Fibroblast of villous mesenchyme (primary cell): ENCODE measurements at regions not wholly inside any gene's neighbourhood (a gene's known extent, or its start where the extent isn't known, plus 50 kb on each side); places are given as distances from the start of the nearest gene placed in this dataset.
"Not testable (repeated sequence)": the region's sequence is repeated elsewhere in the genome, so short reads cannot be mapped to it uniquely, and the experiment has no call there.

ENCODE experiments used
- DNase-seq: peaks from one replicate; pipeline ENCODE4 v3.0.0-alpha.2; 2010; ENCODE audit warnings: low read depth
- H3K4me3 ChIP-seq: 2 replicates; pipeline ENCODE4 v1.5.1; 2011; ENCODE audit warnings: low read depth, mild to moderate bottlenecking, low read length
- TF ChIP-seq, protein P1 (sequence below): IDR thresholded peaks from 2 replicates; pipeline ENCODE4 v1.5.1; 2012; ENCODE audit warnings: low read depth, mild to moderate bottlenecking, low read length; ENCODE audit not compliant: insufficient read depth

DNA sequence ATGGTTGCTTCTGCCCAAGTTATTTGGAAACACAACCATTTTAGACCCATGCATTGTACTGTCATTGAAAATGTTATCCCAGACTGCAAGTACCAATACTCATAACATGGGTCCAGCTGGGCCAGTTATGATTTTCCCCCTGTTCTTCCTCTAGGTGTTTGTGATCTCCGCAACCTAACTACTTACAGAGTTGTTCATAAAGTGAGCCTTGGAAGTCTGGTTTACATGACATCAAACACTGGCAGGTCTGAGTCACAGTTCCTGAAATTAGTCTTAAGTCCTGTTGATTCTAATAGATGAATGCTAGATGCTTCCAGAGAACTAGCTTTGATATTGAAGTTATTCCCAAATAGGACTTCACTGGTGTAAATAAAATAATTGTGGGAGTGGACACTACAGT lies 487.0 kb downstream of the MED13L start:
- no peak for DNase-seq

DNA sequence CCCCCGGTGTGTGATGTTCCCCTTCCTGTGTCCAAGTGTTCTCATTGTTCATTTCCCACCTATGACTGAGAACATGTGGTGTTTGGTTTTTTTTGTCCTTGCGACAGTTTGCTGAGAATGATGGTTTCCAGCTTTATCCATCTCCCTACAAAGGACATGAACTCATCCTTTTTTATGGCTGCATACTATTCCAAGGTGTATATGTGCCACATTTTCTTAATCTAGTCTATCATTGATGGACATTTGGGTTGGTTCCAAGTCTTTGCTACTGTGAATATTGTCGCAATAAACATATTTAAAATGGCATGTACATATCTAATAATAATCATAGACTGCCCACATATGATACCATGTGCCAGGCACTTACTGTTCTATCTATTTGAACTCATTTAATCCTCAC lies 491.0 kb downstream of the MED13L start:
- not testable (repeated sequence) for DNase-seq, H3K4me3 ChIP-seq

More for the DNA sequence above, 487.0 kb downstream of the MED13L start:
- no peak overlapping the region for H3K4me3 ChIP-seq
- TF ChIP-seq, protein P1, sequence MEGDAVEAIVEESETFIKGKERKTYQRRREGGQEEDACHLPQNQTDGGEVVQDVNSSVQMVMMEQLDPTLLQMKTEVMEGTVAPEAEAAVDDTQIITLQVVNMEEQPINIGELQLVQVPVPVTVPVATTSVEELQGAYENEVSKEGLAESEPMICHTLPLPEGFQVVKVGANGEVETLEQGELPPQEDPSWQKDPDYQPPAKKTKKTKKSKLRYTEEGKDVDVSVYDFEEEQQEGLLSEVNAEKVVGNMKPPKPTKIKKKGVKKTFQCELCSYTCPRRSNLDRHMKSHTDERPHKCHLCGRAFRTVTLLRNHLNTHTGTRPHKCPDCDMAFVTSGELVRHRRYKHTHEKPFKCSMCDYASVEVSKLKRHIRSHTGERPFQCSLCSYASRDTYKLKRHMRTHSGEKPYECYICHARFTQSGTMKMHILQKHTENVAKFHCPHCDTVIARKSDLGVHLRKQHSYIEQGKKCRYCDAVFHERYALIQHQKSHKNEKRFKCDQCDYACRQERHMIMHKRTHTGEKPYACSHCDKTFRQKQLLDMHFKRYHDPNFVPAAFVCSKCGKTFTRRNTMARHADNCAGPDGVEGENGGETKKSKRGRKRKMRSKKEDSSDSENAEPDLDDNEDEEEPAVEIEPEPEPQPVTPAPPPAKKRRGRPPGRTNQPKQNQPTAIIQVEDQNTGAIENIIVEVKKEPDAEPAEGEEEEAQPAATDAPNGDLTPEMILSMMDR, result no peak

DNA sequence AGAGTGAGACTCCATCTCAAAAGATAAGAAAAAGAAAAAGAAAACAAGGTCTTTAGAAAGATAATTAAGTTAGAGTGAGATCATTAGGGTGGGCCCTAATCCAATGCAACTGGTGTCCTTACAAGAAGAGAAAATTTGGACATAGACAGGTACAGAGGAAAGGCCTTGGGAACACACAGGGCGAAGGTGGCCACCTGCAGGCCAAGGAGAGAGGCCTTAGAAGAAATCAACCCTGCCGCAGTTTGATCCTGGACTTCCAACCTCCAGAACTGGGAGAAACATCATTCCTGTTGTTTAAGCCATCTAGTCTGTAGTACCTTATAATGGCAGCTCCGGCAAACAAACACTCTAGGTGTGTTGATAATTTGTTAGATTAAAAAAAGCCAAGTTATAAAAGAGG lies 491.9 kb downstream of the MED13L start:
- H3K4me3 ChIP-seq, result no peak overlapping the region
- TF ChIP-seq, protein P1, result no peak
- no peak for DNase-seq

DNA sequence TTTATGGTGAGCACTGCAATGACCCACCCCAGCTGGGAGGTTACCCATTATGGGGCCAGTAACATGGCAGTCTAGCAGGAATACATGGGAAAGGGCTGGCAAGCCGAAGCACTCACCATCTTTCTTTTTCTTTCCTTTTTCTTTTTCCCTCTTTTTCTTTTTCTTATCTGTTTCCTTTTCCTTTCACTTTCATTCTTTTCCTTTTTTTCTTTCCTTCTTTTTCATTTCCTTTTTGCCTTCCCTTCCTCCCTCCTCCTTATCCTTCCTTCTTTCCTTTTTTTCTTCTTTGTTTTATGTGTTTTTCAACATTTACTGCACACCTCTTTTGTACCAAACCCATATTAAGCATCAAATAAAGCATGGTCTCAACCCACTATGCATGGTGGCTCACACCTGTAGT lies 501.1 kb downstream of the MED13L start:
- TF ChIP-seq, protein P1, result no peak
- DNase-seq, result no peak
- H3K4me3 ChIP-seq, result no peak overlapping the region

DNA sequence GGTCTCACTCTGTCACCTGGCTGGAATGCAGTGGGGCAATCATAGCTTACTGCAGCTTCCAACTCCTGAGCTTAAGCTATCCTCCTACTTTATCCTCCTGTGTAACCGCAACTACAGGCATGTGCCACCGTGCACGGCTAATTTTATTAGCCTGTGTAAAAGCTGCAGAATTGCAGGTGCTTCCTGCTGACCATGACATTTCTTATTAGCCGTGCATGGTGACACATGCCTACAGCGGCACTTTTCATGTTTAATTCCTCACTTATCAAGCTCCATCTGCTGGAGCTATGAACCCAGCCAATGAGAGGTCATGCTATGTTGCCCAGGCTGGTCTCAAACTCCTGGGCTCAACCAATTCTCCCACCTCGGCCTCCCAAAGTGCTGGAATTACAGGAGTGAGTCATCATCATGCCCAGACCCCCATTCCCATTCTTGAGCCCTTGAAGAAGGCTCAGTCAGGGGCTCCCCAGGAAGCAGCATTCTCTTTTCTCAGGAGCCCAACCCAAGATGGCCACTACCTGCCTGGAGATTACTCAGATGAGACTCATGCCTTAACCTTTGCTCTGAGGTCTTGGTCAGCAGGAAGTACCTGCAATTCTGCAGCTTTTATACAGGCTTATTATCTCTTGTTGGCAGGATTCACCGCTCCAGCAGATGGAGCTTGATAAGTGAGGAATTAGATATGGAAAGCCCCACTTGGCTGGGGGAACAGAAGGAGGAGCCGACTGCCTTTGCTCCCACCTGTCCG lies 503.2 kb downstream of the MED13L start:
- TF ChIP-seq, protein P1, result no peak
- H3K4me3 ChIP-seq, result no peak overlapping the region

DNA sequence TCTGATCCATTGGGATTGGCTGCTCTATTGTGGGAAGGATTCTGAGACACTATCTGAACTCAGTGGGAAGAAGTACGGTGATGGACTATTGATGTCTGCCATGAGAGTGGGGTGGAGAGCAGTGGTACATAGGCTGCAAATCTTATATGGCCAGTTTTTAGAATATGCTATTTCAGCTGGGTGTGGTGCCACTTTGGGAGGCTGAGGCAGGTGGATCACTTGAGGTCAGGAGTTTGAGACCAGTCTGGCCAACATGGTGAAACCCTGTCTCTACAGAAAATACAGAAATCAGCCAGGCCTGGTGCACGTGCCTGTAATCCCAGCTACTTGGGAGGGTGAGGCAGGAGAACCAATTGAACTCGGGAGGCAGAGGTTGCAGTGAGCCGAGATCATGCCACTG lies 505.9 kb downstream of the MED13L start:
- no peak for DNase-seq
- H3K4me3 ChIP-seq, result no peak overlapping the region
- TF ChIP-seq, protein P1, result no peak

More for the DNA sequence above, 503.2 kb downstream of the MED13L start:
- DNase-seq, result no peak

DNA sequence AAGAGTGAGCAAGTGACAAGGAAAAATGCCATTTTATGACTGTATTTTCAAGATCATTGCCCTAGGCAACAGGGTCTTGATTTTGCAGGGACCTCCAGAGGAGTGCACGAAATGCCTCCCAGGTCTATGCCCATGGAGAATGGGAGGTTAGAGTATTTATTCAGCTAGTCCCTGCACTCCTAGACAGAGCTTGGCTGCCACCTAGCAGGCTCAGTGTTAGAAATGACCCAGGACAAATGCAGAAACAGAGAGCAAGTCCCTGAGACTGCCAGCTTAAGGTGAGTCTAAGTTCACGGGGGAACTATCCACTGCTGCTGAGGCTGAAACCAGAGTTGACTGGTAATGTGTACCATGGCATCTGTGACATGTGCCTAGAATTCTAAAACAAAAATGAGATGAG lies 506.4 kb downstream of the MED13L start:
- H3K4me3 ChIP-seq, result no peak overlapping the region
- TF ChIP-seq, protein P1, result peak; percentile 26
- peak; percentile 12 for DNase-seq
